Upper lobe of left lung (tissue), 4 donors: ENCODE measurements at regions not wholly inside any gene's neighbourhood (a gene's known extent, or its start where the extent isn't known, plus 50 kb on each side); places are given as distances from the start of the nearest gene placed in this dataset.

ENCODE experiments used
- CTCF ChIP-seq, 6 experiments: fragments of 450-650 bp in 4 of 6; fragments of 200-600 bp in 2 of 6; sonication (generic) in 2 of 6; IDR thresholded peaks; one replicate each; pipeline ENCODE4 v1.5.1; 2016 to 2019; ENCODE audit warnings: antibody characterized with exemption in 6 of 6
- EP300 ChIP-seq, 4 donors: sonication (generic); formaldehyde crosslinking; IDR thresholded peaks; one replicate each; pipeline ENCODE4 v1.5.1; 2017; ENCODE audit warnings: antibody characterized with exemption in 4 of 4, control low read depth in 2 of 4
- POLR2AphosphoS5 ChIP-seq, 2 donors: sonication (generic); formaldehyde crosslinking; IDR thresholded peaks; one replicate each; pipeline ENCODE4 v1.5.1; 2017; ENCODE audit warnings: antibody characterized with exemption in 2 of 2

- no peak for TF ChIP-seq CTCF (IDR thresholded peaks at IDR 0.05)
- TF ChIP-seq EP300 (IDR thresholded peaks at IDR 0.05), result no peak
- TF ChIP-seq POLR2AphosphoS5 (IDR thresholded peaks at IDR 0.05), result no peak
These were observed 70.6 kb upstream of the F13A1 start for GRCh38 chr6:6390849-6391602.
